GM18909 (cell line): ENCODE measurements at regions not wholly inside any gene's neighbourhood (a gene's known extent, or its start where the extent isn't known, plus 50 kb on each side); places are given as distances from the start of the nearest gene placed in this dataset.

Experiments used
- ATAC-seq: cut with Tn5 transposase; IDR thresholded peaks from one replicate; pipeline ENCODE4 v1.9.1; 2021; ENCODE audit warnings: mild to moderate bottlenecking; ENCODE audit not compliant: unreplicated experiment, poor library complexity

DNA sequence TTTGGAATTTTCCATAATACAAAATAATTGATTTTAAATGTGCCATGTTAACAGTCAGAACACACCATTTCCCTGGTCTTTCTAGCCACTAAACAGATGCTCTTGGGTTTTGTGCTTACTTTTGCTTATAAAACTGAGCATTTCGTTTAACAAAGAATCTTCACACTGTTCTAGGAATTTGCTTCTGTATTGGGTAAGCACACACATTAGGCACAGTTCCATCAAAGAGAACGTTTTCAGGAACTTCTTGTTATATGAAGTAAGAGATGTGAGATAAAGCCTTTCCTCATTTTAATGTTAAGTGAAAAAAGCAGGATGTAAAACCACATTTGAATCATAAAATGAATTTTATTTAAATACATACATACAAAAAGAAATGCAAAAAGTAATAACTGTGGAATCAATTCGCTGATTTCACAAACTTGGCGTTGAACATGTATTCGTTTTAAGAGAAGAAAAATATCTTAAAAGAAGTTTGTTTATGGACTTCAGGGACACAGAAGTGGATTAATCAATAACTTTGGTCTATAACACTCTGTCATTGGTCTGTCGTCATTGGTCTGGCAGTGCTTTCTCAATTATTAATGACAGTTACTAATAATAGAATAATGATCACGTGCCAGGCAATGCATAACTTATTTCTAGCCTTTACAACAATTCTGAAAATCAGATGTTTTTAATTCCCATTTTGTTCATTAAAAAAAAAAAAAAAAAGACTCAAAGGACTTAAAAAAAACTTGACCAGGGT lies 199.9 kb upstream of the PRDM1 start:
- no peak for ATAC-seq

DNA sequence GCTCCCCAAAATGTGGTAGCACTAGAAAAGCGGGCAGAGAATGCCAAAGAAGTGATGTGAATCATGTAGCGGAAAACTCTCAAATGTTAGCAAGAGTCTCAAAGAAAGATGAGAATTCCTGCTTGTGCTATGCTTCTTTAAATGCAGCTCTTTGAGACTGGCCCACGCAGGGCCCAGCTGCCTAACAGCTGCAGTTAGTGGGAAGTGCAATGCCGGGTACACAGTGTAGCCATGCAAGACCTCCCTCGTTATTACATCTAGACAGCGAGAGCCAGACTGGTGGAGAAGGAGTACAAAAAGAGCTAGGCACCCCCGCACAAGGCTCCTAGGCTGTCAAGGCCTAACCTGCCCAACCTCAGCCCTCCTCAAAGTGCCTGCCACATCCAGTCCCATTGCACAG lies 201.7 kb upstream of the PRDM1 start:
- no peak for ATAC-seq

DNA sequence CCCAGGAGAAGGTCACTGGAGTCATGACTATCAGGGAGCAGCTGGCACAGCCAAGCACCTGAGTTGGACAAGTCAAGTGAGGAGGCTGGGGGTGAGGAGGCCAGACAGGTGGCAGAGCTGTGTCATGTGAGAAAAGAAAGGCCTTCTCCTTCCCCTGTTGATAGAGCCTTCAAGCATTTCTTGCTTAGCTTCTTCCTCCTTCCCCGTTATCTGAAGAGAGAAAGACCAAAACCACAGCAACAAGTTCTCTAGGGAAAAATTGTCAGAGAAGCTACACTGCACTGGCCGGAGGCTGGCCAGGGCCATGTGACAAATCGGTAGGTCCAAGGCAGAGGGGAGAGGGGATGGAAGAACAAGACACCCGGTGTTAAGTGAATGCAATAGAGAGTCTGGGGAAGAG lies 202.1 kb upstream of the PRDM1 start:
- no peak for ATAC-seq

DNA sequence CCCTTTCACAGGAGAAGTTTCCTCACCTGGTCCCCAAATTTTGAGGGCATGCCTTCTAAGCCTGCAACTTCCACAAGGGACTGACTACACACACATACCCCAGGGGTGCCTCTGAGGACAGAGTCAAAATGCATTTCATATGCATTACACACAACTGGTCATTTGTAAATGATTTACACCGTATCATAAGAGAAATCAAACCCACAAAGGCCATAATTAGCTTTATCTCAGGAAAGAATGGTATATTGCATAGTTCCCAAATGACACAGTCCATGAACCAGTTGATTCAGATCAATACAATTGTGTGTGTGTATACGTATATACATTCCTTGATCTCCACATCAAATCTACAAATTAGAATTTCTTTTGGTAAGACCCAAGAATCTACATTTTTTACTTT lies 203.3 kb upstream of the PRDM1 start:
- ATAC-seq: no peak

DNA sequence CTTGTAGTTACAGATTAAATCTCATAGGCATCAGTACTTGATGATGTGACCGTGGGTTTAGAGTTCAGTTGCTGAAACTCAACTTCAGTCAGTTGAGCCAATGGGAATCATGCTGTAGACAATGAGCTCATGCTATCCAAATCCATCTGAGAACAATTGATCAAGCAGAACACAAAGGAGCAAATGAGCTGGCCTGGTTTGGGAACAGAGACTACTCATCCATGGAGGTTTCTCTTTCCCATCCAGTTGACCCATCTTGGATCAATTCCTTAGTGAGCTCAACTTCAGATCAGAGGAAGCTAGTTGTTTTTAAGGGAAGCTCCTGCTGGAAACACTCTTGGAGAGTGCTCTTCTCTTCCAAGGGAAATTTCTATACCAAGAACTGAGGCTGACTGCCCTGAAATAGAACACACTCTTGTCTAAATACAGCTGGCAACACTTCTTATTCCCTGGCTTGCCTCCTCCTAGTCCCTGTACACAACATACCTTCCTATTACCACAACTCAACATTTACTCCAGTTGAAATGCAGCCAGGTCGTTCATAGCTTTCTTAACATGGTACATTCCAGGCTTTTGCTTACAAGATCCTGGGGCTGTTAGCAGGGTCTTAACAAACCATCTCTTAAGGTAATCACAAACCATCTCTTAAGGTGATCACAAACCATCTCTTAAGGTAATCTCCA lies 203.9 kb upstream of the PRDM1 start:
- no peak for ATAC-seq

DNA sequence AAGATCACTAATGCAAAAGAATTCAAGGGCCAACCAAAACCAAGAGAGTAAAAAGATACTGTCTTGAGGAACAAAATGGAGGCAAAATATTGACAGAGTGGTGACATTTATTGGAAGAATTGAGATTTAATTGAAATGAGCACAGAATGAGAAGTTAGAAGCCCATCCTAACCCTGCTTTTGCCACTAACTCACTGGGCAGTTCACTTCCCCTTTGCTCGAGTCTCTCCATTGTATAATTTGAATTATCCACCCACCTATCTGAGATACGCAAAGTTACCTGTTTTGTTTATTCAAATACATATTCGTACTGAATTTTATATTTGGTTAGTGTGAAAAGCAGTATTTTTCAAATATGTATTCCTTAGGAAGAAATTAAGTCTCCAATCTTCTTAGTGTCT lies 204.5 kb upstream of the PRDM1 start:
- no peak for ATAC-seq

DNA sequence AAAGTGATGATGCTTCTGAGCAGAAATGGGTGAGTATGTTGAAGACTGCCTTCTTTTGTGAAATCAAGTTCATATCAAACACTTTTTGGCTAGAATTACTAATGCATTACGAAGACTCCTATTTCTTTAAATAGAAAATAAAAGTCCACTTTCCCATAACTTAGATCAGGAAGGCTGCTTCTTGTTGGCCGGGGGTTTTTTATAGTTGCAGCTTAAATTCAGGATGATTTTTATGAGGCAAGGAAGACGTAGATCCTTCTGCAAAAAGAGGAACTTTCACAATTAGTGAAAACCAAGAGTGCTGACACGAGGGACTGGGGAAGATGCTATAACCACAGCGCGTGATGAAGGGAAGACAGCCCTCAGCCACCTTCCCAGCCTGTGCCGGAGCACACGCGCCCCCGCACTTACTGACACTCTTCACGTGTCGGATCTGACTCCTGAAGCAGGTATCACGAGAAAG lies 206.1 kb upstream of the PRDM1 start:
- ATAC-seq: peak; percentile 65

DNA sequence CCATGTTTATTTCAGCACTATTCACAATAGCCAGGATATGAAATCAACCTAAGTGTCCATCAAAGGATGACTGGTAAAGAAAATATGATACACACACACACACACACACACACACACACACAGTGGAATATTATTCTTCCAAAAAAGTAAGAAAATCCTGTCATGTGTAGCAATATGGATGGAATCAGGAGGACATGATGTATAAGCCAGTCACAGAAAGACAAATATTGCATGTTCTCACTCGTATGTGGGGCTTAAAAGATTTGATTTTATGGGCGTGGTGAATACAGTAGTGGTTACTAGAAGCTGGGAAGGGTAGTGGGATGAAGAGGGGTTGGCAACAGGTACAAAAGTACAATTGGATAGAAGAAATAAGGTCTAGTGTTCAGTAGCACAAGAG lies 207.0 kb upstream of the PRDM1 start:
- no peak for ATAC-seq

DNA sequence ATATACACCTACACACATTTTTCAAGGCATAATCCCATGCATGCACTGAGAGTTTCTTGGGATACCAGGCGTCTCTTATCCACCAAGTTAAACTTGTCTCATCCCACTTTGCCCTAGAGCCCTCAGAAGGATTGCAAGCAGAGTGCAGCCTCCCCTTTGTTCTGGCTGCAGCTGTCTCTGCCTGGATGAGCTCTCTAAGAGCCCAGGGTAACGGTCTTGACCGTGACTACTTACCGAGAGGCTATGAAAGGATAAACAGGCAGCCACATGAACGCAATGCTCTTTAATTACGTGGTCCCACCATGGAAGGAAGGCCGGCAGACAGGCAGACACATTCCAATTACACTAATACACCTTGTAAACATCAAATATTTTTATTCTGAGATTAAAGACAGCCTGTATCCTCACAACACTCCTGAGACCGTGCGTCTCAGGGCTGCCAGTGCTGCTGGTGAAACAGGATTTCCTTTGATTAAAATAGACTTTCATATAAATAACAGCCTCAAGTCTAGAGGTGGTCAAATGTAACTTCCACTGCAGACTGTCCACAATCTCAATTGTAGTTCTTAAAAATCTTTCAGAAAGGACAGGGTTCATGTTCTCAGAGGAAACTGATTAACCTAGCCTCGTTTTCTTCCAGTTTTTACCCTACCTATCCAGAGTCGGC lies 210.0 kb upstream of the PRDM1 start:
- ATAC-seq: no peak

DNA sequence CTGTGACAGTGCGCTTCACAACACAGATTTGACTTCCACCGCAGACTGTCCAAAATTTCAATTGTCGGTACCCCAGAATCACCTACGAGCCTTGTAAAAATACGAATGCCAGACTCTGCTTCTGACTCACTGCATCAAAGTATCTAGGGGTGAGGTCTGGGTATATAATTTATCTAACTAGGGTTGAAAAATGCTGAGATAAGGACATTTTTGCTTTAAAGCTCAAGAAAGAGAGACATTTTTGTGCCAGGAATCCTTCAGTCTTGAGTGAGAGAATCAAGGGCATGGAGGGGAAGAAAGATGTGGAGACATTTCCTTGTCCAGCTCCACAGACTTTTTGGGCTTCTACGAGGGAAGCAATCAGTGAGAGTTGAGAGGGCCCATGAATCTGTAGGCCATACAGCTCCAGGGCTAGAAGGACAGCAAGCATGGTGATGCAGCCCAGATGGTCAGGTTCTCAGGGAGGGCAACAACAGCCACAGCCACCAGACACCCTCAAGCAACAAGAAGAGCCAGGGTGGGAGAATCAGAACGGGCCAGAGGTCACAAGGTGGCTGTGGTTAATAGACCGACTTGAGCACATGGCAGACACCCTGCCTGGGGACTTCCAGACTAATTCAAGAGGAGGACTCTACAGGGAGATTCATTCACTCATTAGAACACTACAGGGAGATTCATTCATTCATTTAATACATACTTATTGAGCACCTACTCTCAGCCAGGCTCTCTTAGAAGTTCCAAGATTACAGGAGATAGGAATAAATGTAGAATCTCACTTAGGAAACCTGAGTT lies 211.1 kb upstream of the PRDM1 start:
- no peak for ATAC-seq

DNA sequence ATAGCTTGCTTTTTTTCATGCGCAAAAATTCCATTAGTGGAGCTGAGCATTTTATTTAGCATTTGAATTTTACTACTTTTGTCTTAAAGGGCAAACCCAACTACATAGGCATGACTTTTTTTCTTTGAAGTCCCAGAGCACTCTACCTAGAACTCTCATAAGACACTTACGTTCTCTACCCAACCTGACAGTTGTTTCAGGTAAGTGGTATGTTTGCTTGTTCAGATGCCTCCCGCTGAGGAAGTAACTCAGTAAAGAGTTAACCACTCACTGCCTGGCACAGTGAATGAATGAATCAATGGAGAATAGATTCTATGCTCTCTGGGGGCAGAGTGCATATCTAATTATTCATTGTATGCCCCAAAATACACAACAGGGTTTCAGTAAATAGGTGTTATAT lies 212.3 kb upstream of the PRDM1 start:
- no peak for ATAC-seq

DNA sequence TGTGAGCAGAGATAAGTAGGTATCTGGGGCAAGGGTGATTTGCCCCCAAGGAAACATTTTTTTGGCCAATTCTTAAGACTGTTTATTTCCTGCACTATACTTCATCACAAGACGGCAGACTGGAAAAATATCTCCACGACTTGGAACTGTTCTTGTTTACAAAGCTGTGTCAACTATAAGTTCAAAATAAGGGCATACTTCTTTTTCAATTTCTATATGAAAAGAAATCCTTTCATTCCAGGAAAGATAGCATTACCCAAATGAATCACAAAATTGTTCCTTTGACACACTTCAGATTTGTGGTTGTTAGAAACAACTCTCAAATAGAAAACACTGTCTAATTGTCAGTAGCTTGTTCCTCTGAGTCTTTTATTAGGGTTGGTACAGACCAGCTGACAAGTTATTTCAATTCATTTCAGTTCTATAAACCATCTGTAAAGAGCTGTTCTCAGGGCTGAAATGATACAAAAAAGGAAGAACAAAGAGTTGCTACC lies 212.9 kb upstream of the PRDM1 start:
- ATAC-seq: no peak

DNA sequence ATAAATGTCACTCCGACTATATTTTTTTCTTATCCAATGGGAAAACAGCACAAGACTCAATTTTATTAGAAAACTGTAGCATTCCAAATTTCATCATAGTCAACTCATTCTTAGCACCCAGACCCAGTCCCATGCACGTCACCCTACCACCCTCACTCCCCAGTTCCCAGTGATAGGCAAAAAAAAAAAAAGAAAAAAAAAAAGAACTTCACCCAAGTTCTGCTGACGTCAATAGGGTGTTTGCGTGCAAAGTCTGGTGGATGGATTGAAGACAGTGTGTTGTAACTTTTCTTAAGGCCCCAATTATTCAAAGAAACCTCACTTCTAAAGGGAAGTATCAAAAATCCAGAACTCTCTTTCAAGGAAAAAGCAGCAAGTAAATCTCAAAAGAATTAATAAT lies 213.9 kb upstream of the PRDM1 start:
- no peak for ATAC-seq

DNA sequence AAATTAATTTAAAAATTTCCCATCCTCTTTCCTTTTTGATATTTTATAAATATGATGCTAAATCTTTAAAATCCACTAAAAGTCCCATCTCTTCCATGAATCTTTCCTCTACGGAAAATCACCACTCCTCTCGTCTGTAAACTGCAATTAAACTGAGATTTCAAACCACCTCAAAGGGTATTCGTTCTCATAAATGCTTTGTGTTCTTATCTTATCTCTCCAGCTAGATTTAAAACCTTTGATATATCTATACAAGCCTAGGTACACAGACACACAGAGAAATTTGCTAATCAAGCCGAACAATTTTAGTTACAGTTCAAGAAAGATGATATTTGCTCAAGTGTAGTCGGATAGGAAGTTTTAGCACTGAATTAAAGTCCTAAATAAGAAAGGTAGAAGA lies 214.6 kb upstream of the PRDM1 start:
- ATAC-seq: no peak

DNA sequence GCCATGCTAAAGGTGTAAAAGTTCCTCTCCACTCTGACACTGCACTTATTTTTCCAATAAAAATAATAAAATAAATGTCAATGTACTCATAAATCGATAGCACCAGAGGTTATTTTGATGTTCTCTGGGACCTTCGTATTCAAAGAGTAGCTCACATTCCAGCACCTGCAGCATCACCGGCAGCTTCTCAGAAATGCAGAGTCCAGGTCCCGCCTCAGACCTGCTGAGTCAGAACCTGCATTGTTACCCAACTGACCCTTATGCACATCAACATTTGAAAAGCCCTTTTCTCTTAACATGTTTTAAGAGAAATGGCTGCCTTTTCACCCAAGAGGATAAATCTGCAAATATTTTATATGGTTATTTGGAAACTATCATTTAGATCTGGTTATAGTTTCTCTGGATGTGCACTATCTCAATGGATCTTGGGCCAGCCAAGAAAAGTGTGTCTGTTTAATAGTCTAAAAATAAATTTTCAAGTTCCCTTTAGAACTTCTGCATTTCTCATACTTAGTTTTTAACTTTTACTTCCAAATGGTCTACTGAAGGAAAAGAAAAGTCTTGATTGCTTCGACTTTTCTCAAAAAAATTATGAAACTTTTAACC lies 216.2 kb upstream of the PRDM1 start:
- no peak for ATAC-seq

DNA sequence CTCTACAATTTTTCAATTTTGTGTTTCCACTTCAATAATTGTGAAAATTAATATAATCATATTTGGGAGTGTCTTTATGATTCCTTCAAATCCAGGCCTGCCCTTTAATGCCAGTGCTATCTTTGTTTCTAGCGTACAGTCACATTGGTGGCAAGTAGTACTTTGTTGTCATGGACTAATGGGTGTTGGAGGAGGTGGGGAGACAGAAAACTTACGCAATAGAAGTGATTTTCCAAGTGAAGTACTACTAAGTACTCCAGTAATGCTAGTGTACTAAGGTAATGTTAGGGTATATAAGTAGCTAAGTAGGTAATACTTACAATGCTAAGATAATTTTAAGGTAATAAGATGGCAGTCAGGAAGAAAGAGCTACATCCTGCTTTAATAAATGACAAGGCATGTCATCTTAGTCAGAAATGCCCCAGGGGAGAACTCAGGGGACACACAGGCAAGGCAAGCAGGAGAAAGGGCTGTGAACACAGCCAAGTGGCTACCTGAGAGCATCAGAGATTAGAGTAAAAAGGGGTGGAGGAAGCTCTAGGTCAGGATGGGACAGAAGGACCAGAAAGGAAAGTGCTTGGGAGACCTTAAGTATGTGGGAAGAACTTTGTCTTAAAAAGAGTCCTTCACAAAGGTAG lies 217.2 kb upstream of the PRDM1 start:
- no peak for ATAC-seq

DNA sequence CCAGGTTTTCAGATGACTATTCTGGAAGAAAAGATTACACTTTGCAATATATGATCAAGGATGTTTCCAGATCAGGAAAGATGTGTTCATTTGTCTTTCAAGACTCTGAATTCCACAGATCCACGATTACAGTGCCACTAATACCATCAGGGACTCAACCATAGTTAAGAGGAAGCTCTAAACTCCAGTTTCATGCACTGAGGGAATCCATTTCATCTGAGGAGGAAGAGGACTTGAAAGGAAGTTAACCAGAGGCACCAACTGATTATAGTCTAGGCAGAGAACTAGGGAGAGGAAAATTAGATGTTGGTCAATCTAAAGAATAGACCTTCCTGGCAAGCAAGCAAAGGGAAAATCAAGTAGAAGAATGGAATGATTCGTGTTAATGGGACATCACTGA lies 218.3 kb upstream of the PRDM1 start:
- no peak for ATAC-seq

DNA sequence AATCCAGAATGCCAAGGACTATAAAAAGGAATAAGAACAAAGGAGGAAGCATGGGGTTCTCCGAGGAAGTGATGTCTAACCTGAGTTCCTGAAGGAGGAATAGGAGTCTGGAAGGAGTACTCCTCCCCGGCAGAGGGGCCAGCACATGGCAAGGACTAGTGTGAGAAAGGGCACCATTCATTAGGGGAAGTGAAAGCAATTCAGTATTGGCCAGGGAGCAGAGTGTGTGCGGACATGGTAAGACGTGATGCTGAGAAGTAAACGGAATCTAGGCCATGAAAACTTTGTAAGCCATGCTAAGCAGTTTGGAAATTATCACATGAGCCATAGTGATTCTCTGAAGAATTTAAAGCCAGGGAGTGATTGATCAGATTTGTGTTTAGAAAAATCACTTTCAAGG lies 218.9 kb upstream of the PRDM1 start:
- ATAC-seq: no peak

DNA sequence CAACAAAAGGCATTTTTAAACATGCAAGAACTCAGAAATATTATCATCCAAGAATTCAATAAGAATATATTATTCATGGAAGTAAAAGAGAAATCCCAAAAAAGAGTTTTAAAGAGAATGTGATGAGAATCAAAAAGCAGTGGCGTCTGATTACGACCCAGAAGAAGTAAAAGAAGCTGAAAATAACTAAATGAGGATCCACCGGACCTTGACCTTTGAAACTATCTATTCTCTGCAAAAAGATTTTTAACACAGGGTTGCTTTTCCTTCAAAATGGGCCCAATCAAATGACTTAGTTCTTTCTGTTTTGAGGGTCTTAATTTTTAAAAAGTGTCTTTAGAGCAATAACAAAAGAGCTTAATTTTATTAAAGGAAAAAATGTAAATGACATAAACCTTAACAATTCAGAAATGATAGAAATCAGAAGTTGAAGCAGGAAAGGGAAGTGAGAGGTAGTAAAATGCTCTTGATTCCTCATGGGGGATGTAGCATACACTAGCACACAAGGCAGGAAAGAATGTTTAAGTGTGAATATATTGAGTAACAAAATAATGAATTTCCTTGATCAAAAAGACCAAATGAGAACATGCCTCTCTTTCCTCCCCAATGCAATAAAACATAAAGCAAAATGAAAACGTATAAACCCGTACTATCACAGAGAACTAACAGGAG lies 223.1 kb upstream of the PRDM1 start:
- peak; percentile 43 for ATAC-seq
